HG03135 (cell line): ENCODE measurements at regions not wholly inside any gene's neighbourhood (a gene's known extent, or its start where the extent isn't known, plus 50 kb on each side); places are given as distances from the start of the nearest gene placed in this dataset.
"Not testable (repeated sequence)": the region's sequence is repeated elsewhere in the genome, so short reads cannot be mapped to it uniquely, and the experiment has no call there.

Experiments used
- ATAC-seq: cut with Tn5 transposase; IDR thresholded peaks from one replicate; pipeline ENCODE4 v1.9.1; 2021; ENCODE audit warnings: mild to moderate bottlenecking, moderate library complexity; ENCODE audit not compliant: unreplicated experiment

- ATAC-seq = no peak
Measured at GRCh38 chr4:12492730-12493393, 991.3 kb downstream of the RAB28 start.

- ATAC-seq = no peak
Measured at GRCh38 chr4:12488672-12489071, 995.5 kb downstream of the RAB28 start.

- ATAC-seq = no peak
Measured at GRCh38 chr4:12487000-12487399, 997.1 kb downstream of the RAB28 start.

GRCh38 chr4:12472087-12472486 is 1012.1 kb downstream of the RAB28 start:
- ATAC-seq = no peak

GRCh38 chr4:12471193-12471592 is 1012.9 kb downstream of the RAB28 start:
- no peak for ATAC-seq

- not testable (repeated sequence) for ATAC-seq
Measured at GRCh38 chr4:12461576-12461975, 1022.6 kb downstream of the RAB28 start.

GRCh38 chr4:12459126-12459525 is 1025.0 kb downstream of the RAB28 start:
- ATAC-seq = no peak

GRCh38 chr4:12458621-12459020 is 1025.5 kb downstream of the RAB28 start:
- no peak for ATAC-seq

- no peak for ATAC-seq
Measured at GRCh38 chr4:12452291-12452690, 1023.6 kb upstream of the HS3ST1 start.

GRCh38 chr4:12447451-12447850 is 1018.8 kb upstream of the HS3ST1 start:
- no peak for ATAC-seq

- no peak for ATAC-seq
Measured at GRCh38 chr4:12446657-12447185, 1018.0 kb upstream of the HS3ST1 start.

GRCh38 chr4:12446256-12446655 is 1017.6 kb upstream of the HS3ST1 start:
- no peak for ATAC-seq

- ATAC-seq = no peak
Measured at GRCh38 chr4:12445711-12446235, 1017.1 kb upstream of the HS3ST1 start.

GRCh38 chr4:12439633-12440305 is 1011.1 kb upstream of the HS3ST1 start:
- no peak for ATAC-seq

GRCh38 chr4:12431259-12431658 is 1002.6 kb upstream of the HS3ST1 start:
- not testable (repeated sequence) for ATAC-seq

- no peak for ATAC-seq
Measured at GRCh38 chr4:12421364-12421763, 992.7 kb upstream of the HS3ST1 start.

- ATAC-seq = no peak
Measured at GRCh38 chr4:12416755-12417154, 988.1 kb upstream of the HS3ST1 start.

- ATAC-seq = no peak
Measured at GRCh38 chr4:12414181-12414812, 985.6 kb upstream of the HS3ST1 start.

- ATAC-seq = no peak
Measured at GRCh38 chr4:12411072-12411471, 982.4 kb upstream of the HS3ST1 start.

GRCh38 chr4:12409507-12410190 is 981.0 kb upstream of the HS3ST1 start:
- ATAC-seq = no peak

GRCh38 chr4:12408364-12408763 is 979.7 kb upstream of the HS3ST1 start:
- no peak for ATAC-seq
